WTC11 (cell line): ENCODE measurements at regions not wholly inside any gene's neighbourhood (a gene's known extent, or its start where the extent isn't known, plus 50 kb on each side); places are given as distances from the start of the nearest gene placed in this dataset.

ENCODE experiments used
- ATAC-seq: fragments of 200-7000 bp; cut with Tn5 transposase; 2 replicates; pipeline ENCODE4 v1.10.0; 2021; ENCODE audit warnings: mild to moderate bottlenecking, moderate library complexity
- CTCF ChIA-PET: fragments of 300-600 bp; sonication (Branson Sonifier 250); formaldehyde crosslinking; loops from one replicate; lab custom pipeline; 2021; ENCODE audit warnings: antibody characterized with exemption; lab: Charles Lee
- POLR2A ChIA-PET: fragments of 350-600 bp; sonication (Branson Sonifier 250); formaldehyde crosslinking; loops from one replicate; lab custom pipeline; 2021; ENCODE audit warnings: antibody characterized with exemption; lab: Charles Lee
- DNase-seq: peaks from one replicate; pipeline ENCODE4 v3.0.0; 2021; ENCODE audit warnings: low spot score
- H3K27ac Mint-ChIP-seq: 2 replicates; pipeline ENCODE4 v1.8.0; 2021; ENCODE audit warnings: mixed read lengths
- H3K27me3 Mint-ChIP-seq: 2 replicates; pipeline ENCODE4 v1.8.0; 2021; ENCODE audit warnings: low read depth, mild to moderate bottlenecking, moderate library complexity, mixed read lengths
- H3K36me3 Mint-ChIP-seq: 2 replicates; pipeline ENCODE4 v1.8.0; 2021; ENCODE audit warnings: mixed read lengths
- H3K4me1 Mint-ChIP-seq: 2 replicates; pipeline ENCODE4 v1.8.0; 2022; ENCODE audit warnings: mixed read lengths
- H3K4me3 Mint-ChIP-seq: 2 replicates; pipeline ENCODE4 v1.8.0; 2021; ENCODE audit warnings: mild to moderate bottlenecking, moderate library complexity, mixed read lengths
- H3K9me3 Mint-ChIP-seq: 2 replicates; pipeline ENCODE4 v1.8.0; 2021; ENCODE audit warnings: mixed read lengths
- CREB1 ChIP-seq: sonication (generic); formaldehyde crosslinking; IDR thresholded peaks from 2 replicates; pipeline ENCODE4 v1.8.0; 2023; ENCODE audit warnings: mild to moderate bottlenecking, missing genetic modification reagents
- CREM ChIP-seq: sonication (generic); formaldehyde crosslinking; IDR thresholded peaks from 2 replicates; pipeline ENCODE4 v1.8.1; 2022; ENCODE audit warnings: mild to moderate bottlenecking, missing genetic modification reagents, moderate library complexity
- ELF4 ChIP-seq: sonication (generic); formaldehyde crosslinking; IDR thresholded peaks from 2 replicates; pipeline ENCODE4 v1.8.1; 2022; ENCODE audit warnings: low read depth, mild to moderate bottlenecking, moderate library complexity, missing genetic modification reagents
- ESRRA ChIP-seq: sonication (generic); formaldehyde crosslinking; IDR thresholded peaks from 2 replicates; pipeline ENCODE4 v1.8.1; 2022; ENCODE audit warnings: mild to moderate bottlenecking, missing genetic modification reagents, borderline replicate concordance
- GABPB1 ChIP-seq: sonication (generic); formaldehyde crosslinking; IDR thresholded peaks from 2 replicates; pipeline ENCODE4 v1.8.1; 2023; ENCODE audit warnings: mild to moderate bottlenecking, missing genetic modification reagents
- HMGA2 ChIP-seq: fragments of 250-450 bp; sonication (Bioruptor Pico); IDR thresholded peaks from 2 replicates; pipeline ENCODE4 v1.4.0; 2021; ENCODE audit warnings: mild to moderate bottlenecking, moderate library complexity
- JUN ChIP-seq: sonication (generic); formaldehyde crosslinking; IDR thresholded peaks from 2 replicates; pipeline ENCODE4 v1.8.0; 2023; ENCODE audit warnings: mild to moderate bottlenecking, missing genetic modification reagents
- MYBL2 ChIP-seq: sonication (generic); formaldehyde crosslinking; IDR thresholded peaks from 2 replicates; pipeline ENCODE4 v1.8.1; 2023; ENCODE audit warnings: mild to moderate bottlenecking, moderate library complexity, missing genetic modification reagents
- NR1H2 ChIP-seq: sonication (generic); formaldehyde crosslinking; IDR thresholded peaks from 2 replicates; pipeline ENCODE4 v1.9.0; 2021; ENCODE audit warnings: mild to moderate bottlenecking, moderate library complexity, missing genetic modification reagents
- NR2C2 ChIP-seq: sonication (generic); formaldehyde crosslinking; IDR thresholded peaks from 2 replicates; pipeline ENCODE4 v1.8.0; 2022; ENCODE audit warnings: mild to moderate bottlenecking, missing genetic modification reagents
- OVOL2 ChIP-seq: fragments of 250-450 bp; sonication (Bioruptor Pico); IDR thresholded peaks from 2 replicates; pipeline ENCODE4 v1.9.0; 2021; ENCODE audit warnings: mild to moderate bottlenecking, borderline replicate concordance
- SMAD3 ChIP-seq: sonication (generic); formaldehyde crosslinking; IDR thresholded peaks from 2 replicates; pipeline ENCODE4 v1.8.0; 2022; ENCODE audit warnings: missing genetic modification reagents, mild to moderate bottlenecking, borderline replicate concordance
- SOX15 ChIP-seq: fragments of 250-450 bp; sonication (Bioruptor Pico); IDR thresholded peaks from 2 replicates; pipeline ENCODE4 v1.9.0; 2021; ENCODE audit warnings: mild to moderate bottlenecking
- TP53 ChIP-seq: sonication (generic); formaldehyde crosslinking; IDR thresholded peaks from 2 replicates; pipeline ENCODE4 v1.8.1; 2023; ENCODE audit warnings: mild to moderate bottlenecking, missing genetic modification reagents
- ZNF219 ChIP-seq: sonication (generic); formaldehyde crosslinking; IDR thresholded peaks from 2 replicates; pipeline ENCODE4 v1.8.0; 2023; ENCODE audit warnings: missing genetic modification reagents, mild to moderate bottlenecking, borderline replicate concordance
- ZNF232 ChIP-seq: sonication (generic); formaldehyde crosslinking; IDR thresholded peaks from 2 replicates; pipeline ENCODE4 v1.8.0; 2022; ENCODE audit warnings: mild to moderate bottlenecking, missing genetic modification reagents
- ZNF396 ChIP-seq: fragments of 250-450 bp; sonication (Bioruptor Pico); IDR thresholded peaks from 2 replicates; pipeline ENCODE4 v1.8.0; 2021; ENCODE audit warnings: mild to moderate bottlenecking, moderate library complexity, borderline replicate concordance
- ZNF423 ChIP-seq: fragments of 250-450 bp; sonication (Bioruptor Pico); IDR thresholded peaks from 2 replicates; pipeline ENCODE4 v2.1.2; 2022; ENCODE audit warnings: mild to moderate bottlenecking, moderate library complexity
- ZSCAN18 ChIP-seq: fragments of 250-450 bp; sonication (Bioruptor Pico); IDR thresholded peaks from 2 replicates; pipeline ENCODE4 v2.1.2; 2022; ENCODE audit warnings: mild to moderate bottlenecking, moderate library complexity
- TF ChIP-seq, protein P1 (sequence below): fragments of 250-450 bp; sonication (Bioruptor Pico); IDR thresholded peaks from 2 replicates; pipeline ENCODE4 v1.9.0; 2021; ENCODE audit warnings: mild to moderate bottlenecking, borderline replicate concordance
- TF ChIP-seq, protein P2 (sequence below): sonication (generic); formaldehyde crosslinking; conservative IDR thresholded peaks from 2 replicates; pipeline ENCODE4 v1.8.1; 2022; ENCODE audit warnings: mild to moderate bottlenecking, missing genetic modification reagents
- TF ChIP-seq, protein P3 (sequence below): sonication (generic); formaldehyde crosslinking; IDR thresholded peaks from 2 replicates; pipeline ENCODE4 v1.8.1; 2023; ENCODE audit warnings: mild to moderate bottlenecking, missing genetic modification reagents
- TF ChIP-seq, protein P4 (sequence below): sonication (generic); formaldehyde crosslinking; IDR thresholded peaks from 2 replicates; pipeline ENCODE4 v1.8.0; 2022; ENCODE audit warnings: mild to moderate bottlenecking, missing genetic modification reagents
- TF ChIP-seq, protein P5 (sequence below): fragments of 250-450 bp; sonication (Bioruptor Pico); IDR thresholded peaks from 2 replicates; pipeline ENCODE4 v1.9.0; 2021; ENCODE audit warnings: mild to moderate bottlenecking
- TF ChIP-seq, protein P6 (sequence below): fragments of 200-600 bp; IDR thresholded peaks from 2 replicates; pipeline ENCODE4 v1.8.0; 2022; ENCODE audit warnings: antibody characterized with exemption

- TF ChIP-seq SMAD3 (CRISPR knock-in tag) (no peak), GABPB1 (CRISPR knock-in tag) (no peak), HMGA2 (CRISPR knock-in tag) (no peak), JUN (CRISPR knock-in tag) (no peak), SOX15 (CRISPR knock-in tag) (no peak), NR1H2 (CRISPR knock-in tag) (no peak), ZNF232 (CRISPR knock-in tag) (no peak), ESRRA (CRISPR knock-in tag) (no peak)
- TF ChIP-seq, protein P1, sequence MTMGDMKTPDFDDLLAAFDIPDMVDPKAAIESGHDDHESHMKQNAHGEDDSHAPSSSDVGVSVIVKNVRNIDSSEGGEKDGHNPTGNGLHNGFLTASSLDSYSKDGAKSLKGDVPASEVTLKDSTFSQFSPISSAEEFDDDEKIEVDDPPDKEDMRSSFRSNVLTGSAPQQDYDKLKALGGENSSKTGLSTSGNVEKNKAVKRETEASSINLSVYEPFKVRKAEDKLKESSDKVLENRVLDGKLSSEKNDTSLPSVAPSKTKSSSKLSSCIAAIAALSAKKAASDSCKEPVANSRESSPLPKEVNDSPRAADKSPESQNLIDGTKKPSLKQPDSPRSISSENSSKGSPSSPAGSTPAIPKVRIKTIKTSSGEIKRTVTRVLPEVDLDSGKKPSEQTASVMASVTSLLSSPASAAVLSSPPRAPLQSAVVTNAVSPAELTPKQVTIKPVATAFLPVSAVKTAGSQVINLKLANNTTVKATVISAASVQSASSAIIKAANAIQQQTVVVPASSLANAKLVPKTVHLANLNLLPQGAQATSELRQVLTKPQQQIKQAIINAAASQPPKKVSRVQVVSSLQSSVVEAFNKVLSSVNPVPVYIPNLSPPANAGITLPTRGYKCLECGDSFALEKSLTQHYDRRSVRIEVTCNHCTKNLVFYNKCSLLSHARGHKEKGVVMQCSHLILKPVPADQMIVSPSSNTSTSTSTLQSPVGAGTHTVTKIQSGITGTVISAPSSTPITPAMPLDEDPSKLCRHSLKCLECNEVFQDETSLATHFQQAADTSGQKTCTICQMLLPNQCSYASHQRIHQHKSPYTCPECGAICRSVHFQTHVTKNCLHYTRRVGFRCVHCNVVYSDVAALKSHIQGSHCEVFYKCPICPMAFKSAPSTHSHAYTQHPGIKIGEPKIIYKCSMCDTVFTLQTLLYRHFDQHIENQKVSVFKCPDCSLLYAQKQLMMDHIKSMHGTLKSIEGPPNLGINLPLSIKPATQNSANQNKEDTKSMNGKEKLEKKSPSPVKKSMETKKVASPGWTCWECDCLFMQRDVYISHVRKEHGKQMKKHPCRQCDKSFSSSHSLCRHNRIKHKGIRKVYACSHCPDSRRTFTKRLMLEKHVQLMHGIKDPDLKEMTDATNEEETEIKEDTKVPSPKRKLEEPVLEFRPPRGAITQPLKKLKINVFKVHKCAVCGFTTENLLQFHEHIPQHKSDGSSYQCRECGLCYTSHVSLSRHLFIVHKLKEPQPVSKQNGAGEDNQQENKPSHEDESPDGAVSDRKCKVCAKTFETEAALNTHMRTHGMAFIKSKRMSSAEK (CRISPR knock-in tag) = no peak
- TF ChIP-seq, protein P2, sequence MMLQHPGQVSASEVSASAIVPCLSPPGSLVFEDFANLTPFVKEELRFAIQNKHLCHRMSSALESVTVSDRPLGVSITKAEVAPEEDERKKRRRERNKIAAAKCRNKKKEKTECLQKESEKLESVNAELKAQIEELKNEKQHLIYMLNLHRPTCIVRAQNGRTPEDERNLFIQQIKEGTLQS (CRISPR knock-in tag) = no peak
These were observed 191.8 kb downstream of the FTCDNL1 start (continued) for GRCh38 chr2:199659207-199659606.

GRCh38 chr2:199646439-199646838 lies 188.7 kb upstream of the SATB2 start:
- POLR2A ChIA-PET = no interaction called here

More at GRCh38 chr2:199646439-199646838, 188.7 kb upstream of the SATB2 start:
- no peak for DNase-seq
- Mint-ChIP-seq H3K9me3 (peaks cover 16% of the 10 kb centered on the region), H3K36me3 (peaks cover 4% of the 10 kb centered on the region; the same call in 1 of the 2 replicates)
- no peak for TF ChIP-seq ZSCAN18 (CRISPR knock-in tag)
- TF ChIP-seq, protein P3, sequence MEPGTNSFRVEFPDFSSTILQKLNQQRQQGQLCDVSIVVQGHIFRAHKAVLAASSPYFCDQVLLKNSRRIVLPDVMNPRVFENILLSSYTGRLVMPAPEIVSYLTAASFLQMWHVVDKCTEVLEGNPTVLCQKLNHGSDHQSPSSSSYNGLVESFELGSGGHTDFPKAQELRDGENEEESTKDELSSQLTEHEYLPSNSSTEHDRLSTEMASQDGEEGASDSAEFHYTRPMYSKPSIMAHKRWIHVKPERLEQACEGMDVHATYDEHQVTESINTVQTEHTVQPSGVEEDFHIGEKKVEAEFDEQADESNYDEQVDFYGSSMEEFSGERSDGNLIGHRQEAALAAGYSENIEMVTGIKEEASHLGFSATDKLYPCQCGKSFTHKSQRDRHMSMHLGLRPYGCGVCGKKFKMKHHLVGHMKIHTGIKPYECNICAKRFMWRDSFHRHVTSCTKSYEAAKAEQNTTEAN = no peak
- TF ChIP-seq NR2C2 = no peak
- no peak for TF ChIP-seq ZNF423 (CRISPR knock-in tag)
- no peak for TF ChIP-seq OVOL2 (CRISPR knock-in tag)
- TF ChIP-seq ZNF219 = no peak
- TF ChIP-seq TP53 (CRISPR knock-in tag) = no peak
- TF ChIP-seq, protein P4, sequence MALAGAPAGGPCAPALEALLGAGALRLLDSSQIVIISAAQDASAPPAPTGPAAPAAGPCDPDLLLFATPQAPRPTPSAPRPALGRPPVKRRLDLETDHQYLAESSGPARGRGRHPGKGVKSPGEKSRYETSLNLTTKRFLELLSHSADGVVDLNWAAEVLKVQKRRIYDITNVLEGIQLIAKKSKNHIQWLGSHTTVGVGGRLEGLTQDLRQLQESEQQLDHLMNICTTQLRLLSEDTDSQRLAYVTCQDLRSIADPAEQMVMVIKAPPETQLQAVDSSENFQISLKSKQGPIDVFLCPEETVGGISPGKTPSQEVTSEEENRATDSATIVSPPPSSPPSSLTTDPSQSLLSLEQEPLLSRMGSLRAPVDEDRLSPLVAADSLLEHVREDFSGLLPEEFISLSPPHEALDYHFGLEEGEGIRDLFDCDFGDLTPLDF (CRISPR knock-in tag) = no peak
- TF ChIP-seq, protein P5, sequence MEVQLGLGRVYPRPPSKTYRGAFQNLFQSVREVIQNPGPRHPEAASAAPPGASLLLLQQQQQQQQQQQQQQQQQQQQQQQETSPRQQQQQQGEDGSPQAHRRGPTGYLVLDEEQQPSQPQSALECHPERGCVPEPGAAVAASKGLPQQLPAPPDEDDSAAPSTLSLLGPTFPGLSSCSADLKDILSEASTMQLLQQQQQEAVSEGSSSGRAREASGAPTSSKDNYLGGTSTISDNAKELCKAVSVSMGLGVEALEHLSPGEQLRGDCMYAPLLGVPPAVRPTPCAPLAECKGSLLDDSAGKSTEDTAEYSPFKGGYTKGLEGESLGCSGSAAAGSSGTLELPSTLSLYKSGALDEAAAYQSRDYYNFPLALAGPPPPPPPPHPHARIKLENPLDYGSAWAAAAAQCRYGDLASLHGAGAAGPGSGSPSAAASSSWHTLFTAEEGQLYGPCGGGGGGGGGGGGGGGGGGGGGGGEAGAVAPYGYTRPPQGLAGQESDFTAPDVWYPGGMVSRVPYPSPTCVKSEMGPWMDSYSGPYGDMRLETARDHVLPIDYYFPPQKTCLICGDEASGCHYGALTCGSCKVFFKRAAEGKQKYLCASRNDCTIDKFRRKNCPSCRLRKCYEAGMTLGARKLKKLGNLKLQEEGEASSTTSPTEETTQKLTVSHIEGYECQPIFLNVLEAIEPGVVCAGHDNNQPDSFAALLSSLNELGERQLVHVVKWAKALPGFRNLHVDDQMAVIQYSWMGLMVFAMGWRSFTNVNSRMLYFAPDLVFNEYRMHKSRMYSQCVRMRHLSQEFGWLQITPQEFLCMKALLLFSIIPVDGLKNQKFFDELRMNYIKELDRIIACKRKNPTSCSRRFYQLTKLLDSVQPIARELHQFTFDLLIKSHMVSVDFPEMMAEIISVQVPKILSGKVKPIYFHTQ (CRISPR knock-in tag) = no peak
- TF ChIP-seq MYBL2 (CRISPR knock-in tag) = no peak
- TF ChIP-seq ELF4 (CRISPR knock-in tag) = no peak
- TF ChIP-seq CREB1 (CRISPR knock-in tag) = no peak
- TF ChIP-seq ZNF396 (CRISPR knock-in tag) = no peak
- TF ChIP-seq, protein P6, sequence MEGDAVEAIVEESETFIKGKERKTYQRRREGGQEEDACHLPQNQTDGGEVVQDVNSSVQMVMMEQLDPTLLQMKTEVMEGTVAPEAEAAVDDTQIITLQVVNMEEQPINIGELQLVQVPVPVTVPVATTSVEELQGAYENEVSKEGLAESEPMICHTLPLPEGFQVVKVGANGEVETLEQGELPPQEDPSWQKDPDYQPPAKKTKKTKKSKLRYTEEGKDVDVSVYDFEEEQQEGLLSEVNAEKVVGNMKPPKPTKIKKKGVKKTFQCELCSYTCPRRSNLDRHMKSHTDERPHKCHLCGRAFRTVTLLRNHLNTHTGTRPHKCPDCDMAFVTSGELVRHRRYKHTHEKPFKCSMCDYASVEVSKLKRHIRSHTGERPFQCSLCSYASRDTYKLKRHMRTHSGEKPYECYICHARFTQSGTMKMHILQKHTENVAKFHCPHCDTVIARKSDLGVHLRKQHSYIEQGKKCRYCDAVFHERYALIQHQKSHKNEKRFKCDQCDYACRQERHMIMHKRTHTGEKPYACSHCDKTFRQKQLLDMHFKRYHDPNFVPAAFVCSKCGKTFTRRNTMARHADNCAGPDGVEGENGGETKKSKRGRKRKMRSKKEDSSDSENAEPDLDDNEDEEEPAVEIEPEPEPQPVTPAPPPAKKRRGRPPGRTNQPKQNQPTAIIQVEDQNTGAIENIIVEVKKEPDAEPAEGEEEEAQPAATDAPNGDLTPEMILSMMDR = no peak
- TF ChIP-seq CREM = no peak
- TF ChIP-seq, all 79 proteins: peak for 0
- CTCF ChIA-PET = no interaction called here
- no peak for ATAC-seq
- H3K4me3 Mint-ChIP-seq = no peak overlapping the region
- H3K27me3 Mint-ChIP-seq = no peaks in the 10 kb centered on the region; the same call in 1 of the 2 replicates
- no peak overlapping the region for H3K27ac Mint-ChIP-seq
- no peaks in the 10 kb centered on the region for H3K4me1 Mint-ChIP-seq
